Hepatocyte (in vitro differentiated cells): ENCODE measurements at regions not wholly inside any gene's neighbourhood (a gene's known extent, or its start where the extent isn't known, plus 50 kb on each side); places are given as distances from the start of the nearest gene placed in this dataset.

Experiments
- CTCF ChIP-seq: fragments of 200-600 bp; sonication (generic); IDR thresholded peaks from 2 replicates; pipeline ENCODE4 v1.5.1; 2016; ENCODE audit warnings: antibody characterized with exemption, mild to moderate bottlenecking; ENCODE audit not compliant: poor library complexity
- EZH2 ChIP-seq: fragments of 200-600 bp; sonication (generic); IDR thresholded peaks from 2 replicates; pipeline ENCODE4 v1.6.1; 2016; ENCODE audit warnings: antibody characterized with exemption, mild to moderate bottlenecking, borderline replicate concordance
- EZH2phosphoT487 ChIP-seq: fragments of 200-600 bp; sonication (generic); IDR thresholded peaks from one replicate; pipeline ENCODE4 v1.6.1; 2018; ENCODE audit warnings: antibody characterized with exemption, mild to moderate bottlenecking, low read depth, moderate library complexity; ENCODE audit not compliant: unreplicated experiment, severe bottlenecking

GRCh38 chr18:78630356-78630755, 349.3 kb upstream of the SALL3 start:
- no peak for TF ChIP-seq CTCF
- no peak for TF ChIP-seq EZH2phosphoT487
- no peak for TF ChIP-seq EZH2
